ENCODE measurements at regions not wholly inside any gene's neighbourhood (a gene's known extent, or its start where the extent isn't known, plus 50 kb on each side); places are given as distances from the start of the nearest gene placed in this dataset.

DNA sequence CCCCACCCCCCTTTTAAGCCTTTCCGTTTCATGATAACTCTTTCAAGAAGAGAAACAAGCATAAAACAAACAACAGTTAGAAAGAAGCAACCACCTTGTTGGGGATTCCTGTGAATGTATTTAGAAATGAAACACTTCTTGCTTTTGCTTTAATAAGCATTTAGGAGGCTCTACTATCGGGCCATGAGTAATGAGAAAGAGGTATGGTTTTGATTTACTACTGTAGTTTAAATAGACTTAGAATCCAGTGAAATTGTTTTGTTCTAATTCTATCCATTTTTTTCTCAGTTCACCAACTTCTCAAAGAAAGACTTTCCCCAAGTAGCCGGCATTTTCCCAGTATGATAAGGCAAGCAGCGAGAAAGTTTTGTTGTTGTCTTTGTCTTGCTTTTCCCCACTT lies 168.7 kb upstream of the HABP2 start:
- H3K4me3 ChIP-seq (ENCODE audit: low read depth, low read length): no peak overlapping the region
- TF ChIP-seq, protein P1, sequence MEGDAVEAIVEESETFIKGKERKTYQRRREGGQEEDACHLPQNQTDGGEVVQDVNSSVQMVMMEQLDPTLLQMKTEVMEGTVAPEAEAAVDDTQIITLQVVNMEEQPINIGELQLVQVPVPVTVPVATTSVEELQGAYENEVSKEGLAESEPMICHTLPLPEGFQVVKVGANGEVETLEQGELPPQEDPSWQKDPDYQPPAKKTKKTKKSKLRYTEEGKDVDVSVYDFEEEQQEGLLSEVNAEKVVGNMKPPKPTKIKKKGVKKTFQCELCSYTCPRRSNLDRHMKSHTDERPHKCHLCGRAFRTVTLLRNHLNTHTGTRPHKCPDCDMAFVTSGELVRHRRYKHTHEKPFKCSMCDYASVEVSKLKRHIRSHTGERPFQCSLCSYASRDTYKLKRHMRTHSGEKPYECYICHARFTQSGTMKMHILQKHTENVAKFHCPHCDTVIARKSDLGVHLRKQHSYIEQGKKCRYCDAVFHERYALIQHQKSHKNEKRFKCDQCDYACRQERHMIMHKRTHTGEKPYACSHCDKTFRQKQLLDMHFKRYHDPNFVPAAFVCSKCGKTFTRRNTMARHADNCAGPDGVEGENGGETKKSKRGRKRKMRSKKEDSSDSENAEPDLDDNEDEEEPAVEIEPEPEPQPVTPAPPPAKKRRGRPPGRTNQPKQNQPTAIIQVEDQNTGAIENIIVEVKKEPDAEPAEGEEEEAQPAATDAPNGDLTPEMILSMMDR (IDR thresholded peaks at IDR 0.05; ENCODE audit: low read depth, low read length): no peak

DNA sequence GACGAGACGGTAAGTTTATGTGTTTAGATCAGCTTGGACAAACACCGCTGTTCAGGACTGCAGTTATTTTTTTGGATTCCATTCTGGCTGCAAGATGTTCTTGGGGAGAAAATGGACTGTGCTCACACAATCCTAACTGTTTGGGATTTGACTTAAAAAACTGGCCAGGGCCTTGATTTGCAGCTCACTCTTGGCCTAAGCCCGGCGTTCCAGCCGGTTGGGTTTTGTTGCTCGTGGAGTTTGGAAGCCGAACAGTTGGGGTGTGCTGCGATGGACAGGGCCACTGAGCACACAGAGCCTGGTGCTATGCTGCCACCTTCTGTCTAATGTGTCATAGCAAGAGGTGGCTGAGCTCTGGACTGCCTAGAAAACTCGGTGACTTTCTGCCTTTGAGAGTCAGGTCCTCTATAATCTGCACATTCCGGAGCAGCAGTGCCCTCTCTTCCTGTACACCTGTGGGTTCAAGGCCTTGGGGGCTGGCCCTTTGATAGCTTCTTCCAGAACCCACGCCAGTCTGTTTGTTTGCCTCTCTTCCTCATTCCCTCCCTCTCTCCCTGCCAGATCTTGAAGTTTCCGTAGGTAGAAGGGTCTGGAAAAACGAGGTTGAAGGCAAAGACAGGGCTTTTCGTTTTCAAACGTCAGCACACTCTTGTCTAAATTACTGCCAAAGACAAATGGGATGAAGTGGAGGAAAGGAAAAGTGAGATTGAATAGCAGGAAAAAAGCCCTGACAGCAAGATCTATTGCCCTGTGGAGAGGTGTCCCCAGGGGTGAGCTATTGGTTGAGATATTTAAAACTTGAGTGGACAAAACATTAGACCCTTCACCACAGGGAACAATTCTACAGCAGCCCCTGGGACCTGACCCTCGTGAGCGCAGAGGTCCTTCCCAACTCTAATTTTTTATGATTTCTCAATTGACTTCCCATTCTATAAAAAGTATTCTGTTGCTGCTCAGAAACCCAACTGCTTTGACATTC lies 167.5 kb upstream of the HABP2 start:
- TF ChIP-seq, protein P1 (IDR thresholded peaks at IDR 0.05; ENCODE audit: low read depth, low read length): peak; percentile 84
- H3K4me3 ChIP-seq (ENCODE audit: low read depth, low read length): no peak overlapping the region

DNA sequence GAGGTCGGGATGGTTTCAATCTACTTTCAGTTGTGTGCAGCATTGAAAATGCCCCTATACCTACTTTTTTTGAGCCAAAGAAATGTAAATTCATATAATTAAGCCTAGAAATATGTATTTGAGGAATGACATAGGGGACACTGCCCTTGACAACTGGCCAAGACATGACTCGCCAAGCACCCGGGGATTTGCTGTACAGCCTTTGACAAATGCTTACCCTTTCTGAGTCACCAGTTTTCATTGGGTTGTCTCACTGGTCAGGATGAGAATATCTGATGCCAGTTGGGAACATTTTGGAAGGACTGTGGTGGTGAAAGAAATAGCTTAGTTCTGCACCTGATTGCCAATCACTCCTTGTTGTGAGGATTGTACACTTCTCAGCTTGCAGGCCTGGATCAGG lies 166.8 kb upstream of the HABP2 start:
- H3K4me3 ChIP-seq (ENCODE audit: low read depth, low read length): no peak overlapping the region
- TF ChIP-seq, protein P1 (IDR thresholded peaks at IDR 0.05; ENCODE audit: low read depth, low read length): no peak

DNA sequence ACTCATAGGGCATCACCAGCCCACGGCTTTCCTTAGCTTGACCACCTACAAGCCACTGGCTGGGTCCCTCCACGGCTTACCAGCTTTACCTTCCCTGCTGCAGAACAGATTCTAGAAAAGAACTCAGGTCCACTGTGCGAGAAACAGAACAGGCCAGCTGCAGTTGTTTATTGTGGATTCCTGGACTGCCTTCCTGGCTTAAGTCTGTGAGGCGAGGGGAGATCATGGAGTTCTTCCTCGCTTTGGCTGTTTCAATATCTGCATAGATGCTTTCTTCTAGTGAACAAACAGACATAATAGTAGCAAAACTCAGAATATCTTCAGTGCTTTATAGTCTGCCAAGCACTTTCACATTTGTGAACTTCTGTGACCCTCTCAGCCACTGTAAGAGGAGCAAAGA lies 162.9 kb upstream of the HABP2 start:
- TF ChIP-seq, protein P1 (IDR thresholded peaks at IDR 0.05; ENCODE audit: low read depth, low read length): no peak

DNA sequence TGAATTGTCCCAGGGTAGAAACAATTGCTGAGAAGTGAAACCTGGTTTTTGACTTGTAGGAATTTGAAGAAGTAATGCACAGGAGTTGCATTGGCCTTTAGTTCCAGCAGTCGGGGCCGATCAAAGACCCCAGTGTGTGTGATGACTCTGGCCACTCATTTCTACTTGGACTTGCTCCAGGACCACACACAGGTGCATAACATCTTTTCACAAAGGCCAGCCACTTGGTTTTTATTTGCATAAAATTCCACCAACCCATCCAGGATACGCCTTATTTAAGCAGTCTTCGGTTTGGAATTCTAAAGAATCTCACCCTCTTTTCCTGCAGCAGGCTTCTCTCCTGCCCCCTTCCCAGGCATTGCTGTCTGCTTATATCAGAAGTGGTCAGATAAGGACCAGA lies 162.0 kb upstream of the HABP2 start:
- H3K4me3 ChIP-seq (ENCODE audit: low read depth, low read length): no peak overlapping the region
- TF ChIP-seq, protein P1 (IDR thresholded peaks at IDR 0.05; ENCODE audit: low read depth, low read length): no peak

More for the DNA sequence above, 162.9 kb upstream of the HABP2 start:
- no peak overlapping the region for H3K4me3 ChIP-seq (ENCODE audit: low read depth, low read length)

DNA sequence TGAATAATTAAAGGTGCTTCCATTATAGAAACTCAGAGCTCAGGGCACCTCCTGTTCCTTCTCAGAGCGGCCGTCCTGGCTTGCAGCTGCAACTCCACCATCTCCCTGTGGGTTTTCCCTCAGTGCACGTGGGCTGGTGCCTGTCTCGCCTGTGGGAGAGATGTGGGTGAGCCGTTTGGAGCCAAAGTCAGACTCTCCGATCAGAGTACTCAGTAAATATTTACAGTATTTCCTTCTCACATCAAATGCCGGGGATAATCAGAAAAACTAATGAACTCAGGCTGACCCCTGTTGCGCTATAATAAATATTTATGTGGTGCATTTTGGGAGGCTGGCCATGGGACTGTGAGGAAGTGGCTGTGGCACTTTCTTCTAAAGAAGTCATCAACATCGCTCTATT lies 155.8 kb upstream of the HABP2 start:
- TF ChIP-seq, protein P1 (IDR thresholded peaks at IDR 0.05; ENCODE audit: low read depth, low read length): no peak
- H3K4me3 ChIP-seq (ENCODE audit: low read depth, low read length): no peak overlapping the region

DNA sequence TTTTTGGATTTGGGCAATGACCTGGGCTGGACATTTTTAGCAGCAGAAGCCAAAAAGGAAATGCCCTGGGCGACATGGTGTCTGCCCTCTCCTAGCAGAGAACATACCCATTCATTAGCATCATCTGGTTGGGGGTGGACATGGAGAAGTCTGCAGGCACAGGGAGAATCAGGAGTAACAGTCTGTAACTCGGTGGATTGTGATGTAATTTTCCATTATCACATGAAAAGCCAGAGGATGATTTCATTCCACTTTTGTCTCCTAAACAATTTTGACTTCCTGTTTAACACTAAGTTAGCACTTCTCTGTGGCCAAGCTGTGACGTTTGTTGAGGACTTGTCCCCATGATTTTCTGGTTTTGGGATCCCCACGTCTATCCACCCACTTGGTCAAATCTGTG lies 153.8 kb upstream of the HABP2 start:
- no peak overlapping the region for H3K4me3 ChIP-seq (ENCODE audit: low read depth, low read length)
- TF ChIP-seq, protein P1 (IDR thresholded peaks at IDR 0.05; ENCODE audit: low read depth, low read length): no peak
